ENCODE measurements at regions not wholly inside any gene's neighbourhood (a gene's known extent, or its start where the extent isn't known, plus 50 kb on each side); places are given as distances from the start of the nearest gene placed in this dataset.

DNA sequence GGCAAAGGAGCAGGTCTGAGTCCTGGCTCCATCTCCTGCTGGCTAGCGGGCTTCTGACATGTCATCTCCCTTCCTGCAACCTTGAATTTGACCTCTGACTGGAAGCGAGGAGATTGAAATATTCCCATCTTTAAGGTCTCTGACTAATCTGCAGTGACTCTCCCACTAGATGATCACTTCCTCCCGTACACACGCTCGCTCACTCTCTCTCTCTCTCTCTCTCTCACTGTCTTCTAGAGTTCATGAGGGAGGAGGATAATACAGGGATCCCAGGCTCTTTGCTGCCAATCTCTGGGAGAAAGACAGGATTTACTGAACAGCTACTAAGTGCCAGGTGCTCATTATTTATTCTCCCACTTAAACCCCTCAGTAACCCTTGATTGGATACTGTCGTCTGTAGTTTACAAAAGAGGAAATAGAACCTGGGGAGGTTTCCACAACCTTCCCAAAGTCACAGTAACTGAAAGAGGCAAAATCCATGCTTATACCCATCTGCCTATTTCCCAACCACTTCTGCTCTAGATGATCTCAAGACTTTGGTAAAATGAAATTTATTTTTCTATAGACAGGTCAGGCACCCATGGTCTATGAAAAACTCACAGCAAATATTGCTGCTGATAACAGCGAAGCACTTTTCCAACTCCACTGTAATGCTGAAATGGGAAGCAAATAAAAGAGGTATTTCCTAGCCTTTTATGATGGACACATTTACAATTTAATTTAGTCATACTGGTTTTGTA is 193.5 kb upstream of the C1QTNF7 start:
- TF ChIP-seq, protein P1, sequence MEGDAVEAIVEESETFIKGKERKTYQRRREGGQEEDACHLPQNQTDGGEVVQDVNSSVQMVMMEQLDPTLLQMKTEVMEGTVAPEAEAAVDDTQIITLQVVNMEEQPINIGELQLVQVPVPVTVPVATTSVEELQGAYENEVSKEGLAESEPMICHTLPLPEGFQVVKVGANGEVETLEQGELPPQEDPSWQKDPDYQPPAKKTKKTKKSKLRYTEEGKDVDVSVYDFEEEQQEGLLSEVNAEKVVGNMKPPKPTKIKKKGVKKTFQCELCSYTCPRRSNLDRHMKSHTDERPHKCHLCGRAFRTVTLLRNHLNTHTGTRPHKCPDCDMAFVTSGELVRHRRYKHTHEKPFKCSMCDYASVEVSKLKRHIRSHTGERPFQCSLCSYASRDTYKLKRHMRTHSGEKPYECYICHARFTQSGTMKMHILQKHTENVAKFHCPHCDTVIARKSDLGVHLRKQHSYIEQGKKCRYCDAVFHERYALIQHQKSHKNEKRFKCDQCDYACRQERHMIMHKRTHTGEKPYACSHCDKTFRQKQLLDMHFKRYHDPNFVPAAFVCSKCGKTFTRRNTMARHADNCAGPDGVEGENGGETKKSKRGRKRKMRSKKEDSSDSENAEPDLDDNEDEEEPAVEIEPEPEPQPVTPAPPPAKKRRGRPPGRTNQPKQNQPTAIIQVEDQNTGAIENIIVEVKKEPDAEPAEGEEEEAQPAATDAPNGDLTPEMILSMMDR (IDR thresholded peaks at IDR 0.05; ENCODE audit: insufficient read depth, low read length, poor library complexity, severe bottlenecking): no peak
- no peak for TF ChIP-seq EZH2phosphoT487 (conservative IDR thresholded peaks at IDR 0.05; ENCODE audit: low read length)

Data from SU-DHL-6 (cell line).